ENCODE measurements at regions not wholly inside any gene's neighbourhood (a gene's known extent, or its start where the extent isn't known, plus 50 kb on each side); places are given as distances from the start of the nearest gene placed in this dataset.

DNA sequence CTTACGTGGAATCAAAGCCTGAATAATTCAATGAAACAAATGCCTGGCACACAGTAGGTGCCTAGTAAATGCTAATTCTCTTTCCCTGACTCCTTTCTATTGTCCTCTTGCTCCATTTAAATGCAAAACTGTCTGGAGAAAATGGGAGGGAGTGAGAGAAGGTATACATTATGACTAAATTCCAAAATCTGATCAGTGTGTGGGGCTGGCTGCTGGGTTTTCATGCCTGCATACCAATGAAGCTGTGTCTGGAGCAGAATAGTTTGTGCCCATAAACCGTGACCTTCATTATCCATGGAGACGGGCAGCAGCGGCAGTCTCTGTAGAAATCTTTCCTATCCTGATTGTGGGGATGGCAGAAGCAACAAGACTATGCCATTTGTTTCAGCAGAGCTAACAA lies 223.4 kb upstream of the ZBED5 start:
- TF ChIP-seq, protein P1, sequence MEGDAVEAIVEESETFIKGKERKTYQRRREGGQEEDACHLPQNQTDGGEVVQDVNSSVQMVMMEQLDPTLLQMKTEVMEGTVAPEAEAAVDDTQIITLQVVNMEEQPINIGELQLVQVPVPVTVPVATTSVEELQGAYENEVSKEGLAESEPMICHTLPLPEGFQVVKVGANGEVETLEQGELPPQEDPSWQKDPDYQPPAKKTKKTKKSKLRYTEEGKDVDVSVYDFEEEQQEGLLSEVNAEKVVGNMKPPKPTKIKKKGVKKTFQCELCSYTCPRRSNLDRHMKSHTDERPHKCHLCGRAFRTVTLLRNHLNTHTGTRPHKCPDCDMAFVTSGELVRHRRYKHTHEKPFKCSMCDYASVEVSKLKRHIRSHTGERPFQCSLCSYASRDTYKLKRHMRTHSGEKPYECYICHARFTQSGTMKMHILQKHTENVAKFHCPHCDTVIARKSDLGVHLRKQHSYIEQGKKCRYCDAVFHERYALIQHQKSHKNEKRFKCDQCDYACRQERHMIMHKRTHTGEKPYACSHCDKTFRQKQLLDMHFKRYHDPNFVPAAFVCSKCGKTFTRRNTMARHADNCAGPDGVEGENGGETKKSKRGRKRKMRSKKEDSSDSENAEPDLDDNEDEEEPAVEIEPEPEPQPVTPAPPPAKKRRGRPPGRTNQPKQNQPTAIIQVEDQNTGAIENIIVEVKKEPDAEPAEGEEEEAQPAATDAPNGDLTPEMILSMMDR (IDR thresholded peaks at IDR 0.05), result no peak
- H3K9me3 ChIP-seq, result no peaks in the 10 kb centered on the region
- no peak overlapping the region for H3K4me3 ChIP-seq
- 70 to 75% methylated on average over 4 of the region's 4 CpGs for WGBS, 2 donors
- H3K4me1 ChIP-seq, result no peaks in the 10 kb centered on the region
- H3K36me3 ChIP-seq, result no peaks in the 10 kb centered on the region
- ATAC-seq (no peak), FAIRE-seq (no peak), DNase-seq (no peak)
- no peak overlapping the region for H3K27ac ChIP-seq
- H3K27me3 ChIP-seq, result no peaks in the 10 kb centered on the region
- intact Hi-C loops (cut with DNase I), result no loop called here

DNA sequence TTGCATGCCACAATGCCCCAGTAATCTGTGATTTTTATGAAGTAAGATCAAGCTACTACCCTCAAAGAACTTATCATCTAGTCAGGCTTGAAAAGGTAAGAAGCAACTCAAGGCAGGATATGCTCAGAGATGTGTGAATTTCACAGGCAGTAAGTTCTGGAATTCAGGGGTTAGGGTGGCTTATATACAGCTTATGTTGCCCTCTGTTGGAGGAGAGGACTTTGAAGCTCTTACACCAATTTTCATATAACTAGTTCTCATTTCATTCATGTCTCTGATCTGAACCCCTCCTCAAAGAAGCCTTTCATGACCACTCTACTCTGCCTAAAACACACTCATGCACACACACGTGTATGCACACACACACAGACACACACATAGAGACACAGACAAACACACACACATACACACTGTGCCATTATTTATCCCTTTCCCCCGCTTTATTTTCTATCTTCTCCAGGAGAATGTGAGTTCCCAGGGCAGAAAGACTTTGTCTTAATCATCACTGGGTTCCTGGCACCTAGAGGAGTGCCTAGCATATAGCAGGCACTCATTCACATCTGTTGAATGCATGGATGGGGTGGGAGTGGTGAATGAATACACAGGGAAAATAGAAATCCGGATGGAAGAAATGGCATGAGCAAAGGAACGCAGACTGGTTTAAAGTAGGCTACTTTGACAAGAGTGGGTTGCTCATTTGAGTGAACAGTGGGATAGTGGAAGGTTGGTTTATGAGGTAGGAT lies 220.7 kb upstream of the ZBED5 start:
- 72 to 83% methylated on average over 4 of the region's 4 CpGs for WGBS, 2 donors
- intact Hi-C loops (cut with DNase I), result no loop called here
- no peak overlapping the region for H3K4me3 ChIP-seq
- H3K9me3 ChIP-seq, result no peaks in the 10 kb centered on the region
- ATAC-seq (no peak), FAIRE-seq (no peak), DNase-seq (no peak)
- H3K36me3 ChIP-seq, result no peaks in the 10 kb centered on the region
- H3K4me1 ChIP-seq, result no peaks in the 10 kb centered on the region
- H3K27ac ChIP-seq, result no peak overlapping the region
- H3K27me3 ChIP-seq, result no peaks in the 10 kb centered on the region
- TF ChIP-seq, protein P1 (IDR thresholded peaks at IDR 0.05), result no peak

DNA sequence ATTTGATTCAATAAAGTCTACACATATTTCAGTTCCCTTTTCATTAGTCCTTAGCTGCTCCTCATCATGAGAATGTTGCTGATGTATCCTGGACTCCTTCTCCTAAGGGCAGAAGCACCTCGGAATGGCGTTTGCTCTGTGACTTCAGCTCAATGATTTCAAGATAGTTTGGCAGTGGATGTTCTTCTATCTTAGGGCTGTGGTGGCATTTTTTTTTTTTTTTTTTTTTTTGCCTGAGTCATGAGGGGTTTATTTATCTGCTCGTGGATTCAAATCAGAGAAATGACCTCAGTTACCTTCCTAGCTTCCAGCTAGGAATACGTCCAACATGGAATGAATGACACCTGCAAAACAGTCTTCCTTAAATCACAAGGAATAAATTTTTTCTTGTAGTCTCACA lies 220.0 kb upstream of the ZBED5 start:
- Histone ChIP-seq H3K4me1 (no peaks in the 10 kb centered on the region), H3K36me3 (no peaks in the 10 kb centered on the region), H3K27ac (no peak overlapping the region), H3K4me3 (no peak overlapping the region), H3K27me3 (no peaks in the 10 kb centered on the region), H3K9me3 (no peaks in the 10 kb centered on the region)
- no peak for DNase-seq
- 66 to 79% methylated on average over 4 of the region's 4 CpGs for WGBS, 2 donors
- no peak for ATAC-seq
- TF ChIP-seq, protein P1 (IDR thresholded peaks at IDR 0.05), result no peak
- intact Hi-C loops (cut with DNase I), result no loop called here
- no peak for FAIRE-seq

DNA sequence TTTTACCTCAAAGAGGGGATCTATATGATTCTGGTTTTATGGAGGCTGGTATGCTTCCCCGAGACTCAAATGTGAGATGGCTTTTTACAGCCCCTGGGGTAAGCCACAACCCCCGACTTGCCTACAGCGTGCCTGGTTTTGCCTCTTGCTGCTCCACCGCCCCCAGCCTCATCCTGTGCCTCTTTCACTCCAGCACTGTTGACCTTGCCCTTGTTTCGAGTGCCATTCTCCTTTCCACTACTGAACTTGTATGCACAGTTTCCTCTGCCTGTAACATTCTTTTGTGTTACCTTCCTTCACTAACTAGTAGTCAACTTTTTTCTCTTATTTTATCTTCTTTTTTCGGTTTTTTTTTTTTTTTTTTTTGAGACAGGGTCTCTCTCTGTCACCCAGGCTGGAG lies 219.0 kb upstream of the ZBED5 start:
- Histone ChIP-seq H3K27ac (no peak overlapping the region), H3K27me3 (no peaks in the 10 kb centered on the region), H3K4me3 (no peak overlapping the region), H3K4me1 (no peaks in the 10 kb centered on the region), H3K9me3 (no peaks in the 10 kb centered on the region), H3K36me3 (no peaks in the 10 kb centered on the region)
- intact Hi-C loops (cut with DNase I), result no loop called here
- 65 to 67% methylated on average over 6 of the region's 6 CpGs for WGBS, 2 donors
- ATAC-seq (no peak), DNase-seq (no peak), FAIRE-seq (no peak)
- TF ChIP-seq, protein P1 (IDR thresholded peaks at IDR 0.05), result no peak

DNA sequence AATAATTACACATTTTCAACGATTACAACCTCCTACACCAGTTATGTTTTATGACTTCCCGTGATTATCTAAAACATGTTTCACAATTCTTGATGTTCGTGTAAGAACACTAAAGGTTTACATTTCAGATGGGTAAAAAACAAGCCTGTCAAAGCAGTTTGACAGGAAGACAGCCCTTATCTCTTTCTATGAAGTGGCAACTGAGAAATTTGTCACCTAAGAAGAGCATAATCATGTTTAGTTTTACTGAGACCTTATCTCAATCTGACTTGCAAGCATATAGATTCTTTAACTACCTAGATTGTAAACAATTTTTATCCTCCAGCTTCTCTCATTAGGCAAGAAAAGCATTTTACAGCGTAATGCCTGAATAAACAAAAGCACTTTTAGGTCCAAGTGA lies 218.4 kb upstream of the ZBED5 start:
- DNase-seq (no peak), FAIRE-seq (no peak), ATAC-seq (no peak)
- H3K27ac ChIP-seq, result no peak overlapping the region
- WGBS, 2 donors, result 40 to 47% methylated on average over 4 of the region's 4 CpGs
- H3K36me3 ChIP-seq, result no peaks in the 10 kb centered on the region
- H3K4me1 ChIP-seq, result no peaks in the 10 kb centered on the region
- H3K27me3 ChIP-seq, result no peaks in the 10 kb centered on the region
- TF ChIP-seq, protein P1 (IDR thresholded peaks at IDR 0.05), result no peak
- intact Hi-C loops (cut with DNase I), result no loop called here
- H3K4me3 ChIP-seq, result no peak overlapping the region
- no peaks in the 10 kb centered on the region for H3K9me3 ChIP-seq
